OCI-LY1 (cell line): ENCODE measurements at regions not wholly inside any gene's neighbourhood (a gene's known extent, or its start where the extent isn't known, plus 50 kb on each side); places are given as distances from the start of the nearest gene placed in this dataset.

Experiments
- H2AFZ ChIP-seq: fragments of 200-600 bp; sonication (generic), shearing (Covaris generic); 2 replicates; pipeline ENCODE4 v1.6.0; 2014; ENCODE audit warnings: antibody characterized with exemption, mild to moderate bottlenecking, low read length
- H3F3A ChIP-seq: fragments of 200-600 bp; sonication (generic), shearing (Covaris generic); 2 replicates; pipeline ENCODE4 v1.6.0; 2014; ENCODE audit warnings: mild to moderate bottlenecking, antibody characterized with exemption, low read length, moderate library complexity; ENCODE audit not compliant: insufficient read depth
- H3K27ac ChIP-seq: fragments of 200-600 bp; sonication (generic); 2 replicates; pipeline ENCODE4 v1.5.1; 2014; ENCODE audit warnings: low read length, mixed run types, mild to moderate bottlenecking, low read depth; ENCODE audit not compliant: poor library complexity, severe bottlenecking
- H3K27me3 ChIP-seq: fragments of 200-600 bp; sonication (generic); 2 replicates; pipeline ENCODE4 v1.6.0; 2014; ENCODE audit warnings: antibody characterized with exemption, mild to moderate bottlenecking, low read length, moderate library complexity; ENCODE audit not compliant: insufficient read depth
- H3K36me3 ChIP-seq: fragments of 200-600 bp; sonication (generic); 2 replicates; pipeline ENCODE4 v1.6.1; 2014; ENCODE audit warnings: mild to moderate bottlenecking, antibody characterized with exemption, low read length, moderate library complexity, mixed read lengths; ENCODE audit not compliant: insufficient read depth
- H3K4me1 ChIP-seq: fragments of 200-600 bp; sonication (generic); 2 replicates; pipeline ENCODE4 v1.5.1; 2014; ENCODE audit warnings: mild to moderate bottlenecking, low read length, moderate library complexity; ENCODE audit not compliant: insufficient read depth, severe bottlenecking
- H3K4me2 ChIP-seq: fragments of 200-600 bp; sonication (generic), shearing (Covaris generic); 2 replicates; pipeline ENCODE4 v1.6.1; 2014; ENCODE audit warnings: low read length
- H3K4me3 ChIP-seq: fragments of 200-600 bp; sonication (generic); 2 replicates; pipeline ENCODE4 v1.5.1; 2014; ENCODE audit warnings: low read length, low read depth, mild to moderate bottlenecking, mixed read lengths; ENCODE audit not compliant: poor library complexity, severe bottlenecking
- H3K79me2 ChIP-seq: fragments of 200-600 bp; shearing (Covaris generic); 2 replicates; pipeline ENCODE4 v1.6.1; 2016; ENCODE audit warnings: mixed run types, low read length, mixed read lengths; ENCODE audit not compliant: insufficient read depth
- H3K9ac ChIP-seq: fragments of 200-600 bp; sonication (generic), shearing (Covaris generic); 2 replicates; pipeline ENCODE4 v1.6.1; 2014; ENCODE audit warnings: mild to moderate bottlenecking, low read length, mixed read lengths
- H3K9me2 ChIP-seq: fragments of 200-600 bp; sonication (generic), shearing (Covaris generic); 2 replicates; pipeline ENCODE4 v1.6.1; 2014; ENCODE audit warnings: low read depth, mild to moderate bottlenecking, low read length, mixed read lengths
- H3K9me3 ChIP-seq: fragments of 200-600 bp; shearing (Covaris generic); 2 replicates; pipeline ENCODE4 v1.6.1; 2014; ENCODE audit warnings: low read length, mixed read lengths
- H4K20me1 ChIP-seq: fragments of 200-600 bp; sonication (generic), shearing (Covaris generic); 2 replicates; pipeline ENCODE4 v1.6.0; 2016; ENCODE audit warnings: mild to moderate bottlenecking, low read length; ENCODE audit not compliant: insufficient read depth
- CTCF ChIP-seq: fragments of 200-600 bp; sonication (generic), shearing (Covaris generic); IDR thresholded peaks from 2 replicates; pipeline ENCODE4 v1.5.1; 2017; ENCODE audit warnings: mild to moderate bottlenecking, antibody characterized with exemption, low read length, moderate library complexity, mixed read lengths
- EZH2 ChIP-seq: fragments of 200-600 bp; sonication (generic), shearing (Covaris generic); IDR thresholded peaks from 2 replicates; pipeline ENCODE4 v1.8.0; 2017; ENCODE audit warnings: borderline replicate concordance, mixed run types, mild to moderate bottlenecking, antibody characterized with exemption, low read length, moderate library complexity, mixed read lengths

- Histone ChIP-seq H3F3A (no peaks in the 10 kb centered on the region), H3K79me2 (no peaks in the 10 kb centered on the region), H3K4me1 (no peaks in the 10 kb centered on the region), H2AFZ (no peak overlapping the region), H3K9me3 (peaks cover 19% of the 10 kb centered on the region), H4K20me1 (no peaks in the 10 kb centered on the region), H3K27me3 (no peaks in the 10 kb centered on the region), H3K36me3 (no peaks in the 10 kb centered on the region), H3K9ac (no peak overlapping the region), H3K27ac (no peak overlapping the region), H3K4me3 (no peak overlapping the region), H3K9me2 (no peaks in the 10 kb centered on the region), H3K4me2 (no peak overlapping the region)
- TF ChIP-seq CTCF = no peak
- no peak for TF ChIP-seq EZH2
These were observed 193.2 kb upstream of the MAP3K1 start for GRCh38 chr5:56622141-56622540.

GRCh38 chr5:56620903-56621677 is 194.3 kb upstream of the MAP3K1 start:
- no peak overlapping the region for H3K27ac ChIP-seq
- H3K9me3 ChIP-seq = peaks cover 19% of the 10 kb centered on the region
- no peaks in the 10 kb centered on the region for H3K79me2 ChIP-seq
- no peak overlapping the region for H2AFZ ChIP-seq
- TF ChIP-seq EZH2 (no peak), CTCF (no peak)
- H3K4me1 ChIP-seq = no peaks in the 10 kb centered on the region
- no peak overlapping the region for H3K4me3 ChIP-seq
- H3K27me3 ChIP-seq = no peaks in the 10 kb centered on the region
- no peaks in the 10 kb centered on the region for H3F3A ChIP-seq
- no peak overlapping the region for H3K4me2 ChIP-seq
- no peaks in the 10 kb centered on the region for H3K36me3 ChIP-seq
- H4K20me1 ChIP-seq = no peaks in the 10 kb centered on the region
- H3K9me2 ChIP-seq = no peaks in the 10 kb centered on the region
- no peak overlapping the region for H3K9ac ChIP-seq

- H3K4me3 ChIP-seq = no peak overlapping the region
- H3K27me3 ChIP-seq = no peaks in the 10 kb centered on the region
- no peak overlapping the region for H3K27ac ChIP-seq
- no peak overlapping the region for H3K4me2 ChIP-seq
- H3K79me2 ChIP-seq = no peaks in the 10 kb centered on the region
- H3K36me3 ChIP-seq = no peaks in the 10 kb centered on the region
- TF ChIP-seq EZH2 (no peak), CTCF (no peak)
- no peaks in the 10 kb centered on the region for H3F3A ChIP-seq
- no peak overlapping the region for H3K9ac ChIP-seq
- H4K20me1 ChIP-seq = no peaks in the 10 kb centered on the region
- H3K4me1 ChIP-seq = no peaks in the 10 kb centered on the region
- H2AFZ ChIP-seq = no peak overlapping the region
- H3K9me2 ChIP-seq = no peaks in the 10 kb centered on the region
- peaks cover 19% of the 10 kb centered on the region for H3K9me3 ChIP-seq
These were observed 197.4 kb upstream of the MAP3K1 start for GRCh38 chr5:56617998-56618397.
